Activated T-helper 2 cell treated with anti-CD3 and anti-CD28 coated beads, Interferon-gamma antibody, Interleukin-2, Interleukin-4, amounts not matched to agents 10 μg/mL and 5 μg/mL and 100 μg/mL, durations not matched to agents 14 hours and 24 hours and 36 hours (primary cell): ENCODE measurements at regions not wholly inside any gene's neighbourhood (a gene's known extent, or its start where the extent isn't known, plus 50 kb on each side); places are given as distances from the start of the nearest gene placed in this dataset.

ENCODE experiments used
- DNase-seq: peaks from one replicate; pipeline ENCODE4 v3.0.0; 2021; ENCODE audit warnings: low spot score
- H3K27ac Mint-ChIP-seq: one replicate; pipeline ENCODE4 v1.8.0; 2021; ENCODE audit warnings: mixed read lengths
- H3K27me3 Mint-ChIP-seq: one replicate; pipeline ENCODE4 v1.8.0; 2021; ENCODE audit warnings: low read depth, mixed read lengths
- H3K36me3 Mint-ChIP-seq: one replicate; pipeline ENCODE4 v1.8.0; 2021; ENCODE audit warnings: low read depth, mixed read lengths
- H3K4me1 Mint-ChIP-seq: one replicate; pipeline ENCODE4 v1.8.0; 2021; ENCODE audit warnings: low read depth, mixed read lengths
- H3K4me3 Mint-ChIP-seq: one replicate; pipeline ENCODE4 v1.8.0; 2021; ENCODE audit warnings: low read depth, mild to moderate bottlenecking, moderate library complexity, mixed read lengths
- H3K9me3 Mint-ChIP-seq: one replicate; pipeline ENCODE4 v1.8.0; 2021; ENCODE audit warnings: mixed read lengths
- intact Hi-C: fragments of 100-400 bp; cut with micrococcal nuclease; formaldehyde crosslinking; loops from one replicate; pipeline ENCODE4 v1.15.1; 2023

DNA sequence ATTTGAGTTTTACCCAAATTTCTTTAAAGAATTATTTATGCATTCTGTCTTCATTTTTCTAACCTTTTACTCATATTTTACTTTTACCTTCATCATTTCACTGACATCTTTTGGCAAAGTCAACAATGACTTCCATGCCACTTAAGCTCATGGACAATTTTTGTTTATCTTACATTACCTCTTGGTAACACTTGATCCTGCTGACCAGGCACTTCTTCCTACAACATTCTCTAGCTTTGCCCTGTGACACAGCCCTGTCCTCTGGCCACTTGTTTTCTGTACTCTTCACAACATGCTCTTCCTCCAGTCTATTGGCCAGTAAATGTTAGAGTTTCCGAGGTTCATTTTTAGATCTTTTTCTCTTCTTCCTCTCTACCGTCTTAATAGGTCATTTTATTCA, 377.2 kb downstream of the SUCLA2 start:
- Mint-ChIP-seq H3K4me1 (no peaks in the 10 kb centered on the region), H3K36me3 (no peaks in the 10 kb centered on the region), H3K9me3 (no peaks in the 10 kb centered on the region), H3K27me3 (no peaks in the 10 kb centered on the region), H3K27ac (no peak overlapping the region), H3K4me3 (no peak overlapping the region)
- DNase-seq, result no peak
- intact Hi-C loops, result no loop called here

- intact Hi-C loops, result no loop called here
- H3K4me1 Mint-ChIP-seq, result no peaks in the 10 kb centered on the region
- no peaks in the 10 kb centered on the region for H3K27me3 Mint-ChIP-seq
- H3K9me3 Mint-ChIP-seq, result no peaks in the 10 kb centered on the region
- H3K27ac Mint-ChIP-seq, result no peak overlapping the region
- no peak overlapping the region for H3K4me3 Mint-ChIP-seq
- H3K36me3 Mint-ChIP-seq, result no peaks in the 10 kb centered on the region
- DNase-seq, result no peak
These were observed 379.1 kb downstream of the SUCLA2 start for GRCh38 chr13:47621931-47622330.

DNA sequence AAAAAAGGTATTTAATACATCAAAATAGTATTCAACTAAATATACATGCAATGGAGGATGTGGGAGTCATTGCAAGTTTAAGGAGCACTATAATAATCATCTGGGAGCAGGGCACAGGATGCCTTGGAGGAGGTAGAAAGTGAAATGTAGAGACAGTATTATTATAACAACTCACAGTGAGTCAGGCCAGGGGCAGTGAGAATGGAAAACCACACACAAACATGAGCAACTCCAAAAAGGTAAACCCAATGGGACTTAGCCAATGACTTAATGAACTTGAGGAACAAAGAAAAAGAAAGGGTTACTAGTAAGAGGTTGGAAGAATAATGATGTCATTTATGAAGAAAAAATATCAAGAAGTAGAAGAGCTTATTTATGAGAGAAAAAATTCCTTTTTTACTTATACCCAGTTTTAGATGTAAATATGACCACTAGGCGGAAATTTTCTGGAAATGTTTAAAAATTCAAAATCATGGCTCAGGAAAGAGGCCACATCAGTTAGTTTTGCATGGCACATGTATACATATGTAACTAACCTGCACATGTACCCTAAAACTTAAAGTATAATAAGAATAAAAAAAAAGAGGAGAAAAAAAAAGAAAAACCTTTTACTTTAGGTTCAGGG, 389.3 kb downstream of the SUCLA2 start:
- no peaks in the 10 kb centered on the region for H3K4me1 Mint-ChIP-seq
- intact Hi-C loops, result no loop called here
- H3K9me3 Mint-ChIP-seq, result no peaks in the 10 kb centered on the region
- H3K27ac Mint-ChIP-seq, result no peak overlapping the region
- DNase-seq, result no peak
- no peak overlapping the region for H3K4me3 Mint-ChIP-seq
- no peaks in the 10 kb centered on the region for H3K27me3 Mint-ChIP-seq
- H3K36me3 Mint-ChIP-seq, result no peaks in the 10 kb centered on the region

GRCh38 chr13:47610687-47611086, 390.4 kb downstream of the SUCLA2 start:
- Mint-ChIP-seq H3K27ac (no peak overlapping the region), H3K27me3 (no peaks in the 10 kb centered on the region), H3K9me3 (no peaks in the 10 kb centered on the region), H3K36me3 (no peaks in the 10 kb centered on the region), H3K4me1 (no peaks in the 10 kb centered on the region), H3K4me3 (no peak overlapping the region)
- intact Hi-C loops, result no loop called here
- no peak for DNase-seq

GRCh38 chr13:47603365-47603764, 397.7 kb downstream of the SUCLA2 start:
- no peak for DNase-seq
- no peaks in the 10 kb centered on the region for H3K36me3 Mint-ChIP-seq
- no peaks in the 10 kb centered on the region for H3K27me3 Mint-ChIP-seq
- peaks cover 7% of the 10 kb centered on the region for H3K9me3 Mint-ChIP-seq
- no peak overlapping the region for H3K27ac Mint-ChIP-seq
- no peaks in the 10 kb centered on the region for H3K4me1 Mint-ChIP-seq
- intact Hi-C loops, result no loop called here
- H3K4me3 Mint-ChIP-seq, result no peak overlapping the region

- Mint-ChIP-seq H3K27ac (no peak overlapping the region), H3K4me3 (no peak overlapping the region), H3K4me1 (no peaks in the 10 kb centered on the region), H3K27me3 (no peaks in the 10 kb centered on the region), H3K36me3 (no peaks in the 10 kb centered on the region), H3K9me3 (no peaks in the 10 kb centered on the region)
- intact Hi-C loops, result no loop called here
- DNase-seq, result no peak
These were observed 402.6 kb downstream of the SUCLA2 start for GRCh38 chr13:47598340-47598911.

DNA sequence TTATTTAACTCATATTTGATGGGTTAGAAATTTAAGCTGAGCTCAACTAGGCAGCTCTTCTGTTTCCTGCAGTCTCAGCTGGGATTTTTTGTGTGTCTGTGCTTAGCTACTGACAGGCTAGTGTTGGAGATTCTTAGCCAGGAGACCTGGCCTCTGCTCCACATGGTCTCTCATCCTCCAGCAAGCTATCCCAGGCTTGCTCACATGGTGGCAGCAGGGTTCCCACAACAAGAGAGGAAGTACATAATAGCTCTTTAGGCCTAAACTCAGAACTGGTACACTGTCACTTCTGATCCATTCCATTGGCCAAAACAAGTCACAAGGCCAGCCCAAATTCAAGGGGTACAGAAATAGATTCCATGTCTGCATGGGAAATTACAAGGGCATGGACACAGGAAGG, 406.2 kb downstream of the SUCLA2 start:
- Mint-ChIP-seq H3K27me3 (no peaks in the 10 kb centered on the region), H3K27ac (no peak overlapping the region), H3K4me1 (no peaks in the 10 kb centered on the region), H3K9me3 (no peaks in the 10 kb centered on the region), H3K36me3 (no peaks in the 10 kb centered on the region), H3K4me3 (no peak overlapping the region)
- intact Hi-C loops, result no loop called here
- DNase-seq, result no peak

GRCh38 chr13:47592256-47592655, 408.8 kb downstream of the SUCLA2 start:
- no peaks in the 10 kb centered on the region for H3K4me1 Mint-ChIP-seq
- DNase-seq, result no peak
- no peak overlapping the region for H3K27ac Mint-ChIP-seq
- no peaks in the 10 kb centered on the region for H3K27me3 Mint-ChIP-seq
- no peaks in the 10 kb centered on the region for H3K36me3 Mint-ChIP-seq
- H3K4me3 Mint-ChIP-seq, result no peak overlapping the region
- no peaks in the 10 kb centered on the region for H3K9me3 Mint-ChIP-seq
- intact Hi-C loops, result no loop called here

DNA sequence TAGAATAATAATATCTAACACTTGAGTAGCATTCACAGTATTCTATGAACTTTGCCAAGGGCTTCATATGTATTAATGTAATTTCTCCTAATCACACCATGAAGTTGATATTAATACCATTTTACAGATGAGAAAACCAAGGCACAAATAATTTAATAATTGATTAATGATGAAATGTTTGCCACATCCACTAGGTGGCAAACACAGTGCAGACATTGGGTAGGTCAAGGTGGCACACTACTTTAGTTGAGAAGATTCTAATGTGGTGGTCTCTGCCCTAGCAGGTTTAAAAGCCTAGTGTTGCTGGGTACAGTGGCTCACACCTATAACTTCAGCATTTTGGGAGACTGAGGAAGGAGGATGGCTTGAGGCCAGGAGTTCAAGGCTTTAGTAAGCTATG, 412.4 kb downstream of the SUCLA2 start:
- Mint-ChIP-seq H3K9me3 (no peaks in the 10 kb centered on the region), H3K4me3 (no peak overlapping the region)

DNA sequence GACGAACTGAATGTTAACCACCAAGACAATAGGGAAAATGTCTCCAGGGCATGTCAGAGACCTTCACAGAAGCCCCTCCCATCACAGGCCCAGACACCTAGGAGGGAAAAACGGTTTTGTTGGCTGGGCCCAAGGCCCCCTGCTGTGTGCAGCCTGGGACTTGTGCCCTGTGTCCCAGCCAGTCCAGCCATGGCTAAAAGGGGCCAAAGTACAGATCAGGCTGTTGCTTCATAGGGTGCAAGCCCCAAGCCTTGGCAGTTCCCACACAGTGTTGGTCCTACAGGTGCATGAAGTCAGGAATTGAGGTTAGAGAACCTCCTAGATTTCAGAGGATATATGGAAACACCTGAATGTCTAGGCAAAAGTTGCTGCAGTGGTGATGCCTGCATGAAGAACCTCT, 428.7 kb downstream of the SUCLA2 start:
- Mint-ChIP-seq H3K4me1 (no peaks in the 10 kb centered on the region), H3K9me3 (peaks cover 53% of the 10 kb centered on the region), H3K4me3 (no peak overlapping the region), H3K27ac (no peak overlapping the region), H3K36me3 (no peaks in the 10 kb centered on the region), H3K27me3 (no peaks in the 10 kb centered on the region)
- no peak for DNase-seq
- intact Hi-C loops, result no loop called here

More for the DNA sequence above, 412.4 kb downstream of the SUCLA2 start:
- intact Hi-C loops, result no loop called here
- Mint-ChIP-seq H3K4me1 (no peaks in the 10 kb centered on the region), H3K27ac (no peak overlapping the region), H3K36me3 (no peaks in the 10 kb centered on the region), H3K27me3 (no peaks in the 10 kb centered on the region)
- no peak for DNase-seq

GRCh38 chr13:47564041-47564440, 437.0 kb downstream of the SUCLA2 start:
- Mint-ChIP-seq H3K27me3 (no peaks in the 10 kb centered on the region), H3K4me1 (no peaks in the 10 kb centered on the region), H3K9me3 (peaks cover 27% of the 10 kb centered on the region), H3K36me3 (no peaks in the 10 kb centered on the region), H3K4me3 (no peak overlapping the region), H3K27ac (no peak overlapping the region)
- intact Hi-C loops, result no loop called here
- no peak for DNase-seq

GRCh38 chr13:47556703-47557102, 444.4 kb downstream of the SUCLA2 start:
- Mint-ChIP-seq H3K27ac (no peak overlapping the region), H3K36me3 (no peaks in the 10 kb centered on the region), H3K9me3 (no peaks in the 10 kb centered on the region), H3K4me1 (no peaks in the 10 kb centered on the region), H3K4me3 (no peak overlapping the region), H3K27me3 (no peaks in the 10 kb centered on the region)
- intact Hi-C loops, result no loop called here
- no peak for DNase-seq

GRCh38 chr13:47555235-47555634, 445.8 kb downstream of the SUCLA2 start:
- H3K27ac Mint-ChIP-seq, result no peak overlapping the region
- H3K4me1 Mint-ChIP-seq, result no peaks in the 10 kb centered on the region

More at GRCh38 chr13:47555235-47555634, 445.8 kb downstream of the SUCLA2 start:
- Mint-ChIP-seq H3K36me3 (no peaks in the 10 kb centered on the region), H3K9me3 (no peaks in the 10 kb centered on the region), H3K27me3 (no peaks in the 10 kb centered on the region), H3K4me3 (no peak overlapping the region)
- intact Hi-C loops, result no loop called here
- DNase-seq, result no peak
